GM18858 (cell line): ENCODE measurements at regions not wholly inside any gene's neighbourhood (a gene's known extent, or its start where the extent isn't known, plus 50 kb on each side); places are given as distances from the start of the nearest gene placed in this dataset.

ENCODE experiments used
- ATAC-seq: cut with Tn5 transposase; IDR thresholded peaks from one replicate; pipeline ENCODE4 v1.9.1; 2021; ENCODE audit not compliant: unreplicated experiment

GRCh38 chr12:59260202-59260601 is 335.6 kb upstream of the SLC16A7 start:
- ATAC-seq = no peak

GRCh38 chr12:59252731-59253130 is 332.4 kb upstream of the LRIG3 start:
- no peak for ATAC-seq

- ATAC-seq = no peak
Measured at GRCh38 chr12:59250766-59251165, 330.5 kb upstream of the LRIG3 start.

GRCh38 chr12:59240048-59240447 is 319.7 kb upstream of the LRIG3 start:
- no peak for ATAC-seq

- ATAC-seq = no peak
Measured at GRCh38 chr12:59234391-59234790, 314.1 kb upstream of the LRIG3 start.

GRCh38 chr12:59230334-59230733 is 310.0 kb upstream of the LRIG3 start:
- no peak for ATAC-seq

- ATAC-seq = no peak
Measured at GRCh38 chr12:59219148-59219547, 298.8 kb upstream of the LRIG3 start.

GRCh38 chr12:59196989-59197388 is 276.7 kb upstream of the LRIG3 start:
- ATAC-seq = no peak

- no peak for ATAC-seq
Measured at GRCh38 chr12:59194794-59195193, 274.5 kb upstream of the LRIG3 start.

GRCh38 chr12:59193476-59194050 is 273.3 kb upstream of the LRIG3 start:
- ATAC-seq = no peak

- ATAC-seq = no peak
Measured at GRCh38 chr12:59191372-59191771, 271.1 kb upstream of the LRIG3 start.

GRCh38 chr12:59186451-59186850 is 266.1 kb upstream of the LRIG3 start:
- ATAC-seq = no peak

- ATAC-seq = no peak
Measured at GRCh38 chr12:59185295-59185694, 265.0 kb upstream of the LRIG3 start.

- ATAC-seq = no peak
Measured at GRCh38 chr12:59182658-59183455, 262.6 kb upstream of the LRIG3 start.

GRCh38 chr12:59182191-59182590 is 261.9 kb upstream of the LRIG3 start:
- peak; percentile 60 for ATAC-seq

GRCh38 chr12:59181196-59181777 is 261.0 kb upstream of the LRIG3 start:
- ATAC-seq = no peak

- no peak for ATAC-seq
Measured at GRCh38 chr12:59179231-59179630, 258.9 kb upstream of the LRIG3 start.

GRCh38 chr12:59173695-59174094 is 253.4 kb upstream of the LRIG3 start:
- no peak for ATAC-seq

GRCh38 chr12:59168647-59169046 is 248.3 kb upstream of the LRIG3 start:
- ATAC-seq = no peak

- ATAC-seq = no peak
Measured at GRCh38 chr12:59166457-59166856, 246.2 kb upstream of the LRIG3 start.

- ATAC-seq = no peak
Measured at GRCh38 chr12:59164991-59165718, 244.9 kb upstream of the LRIG3 start.

GRCh38 chr12:59164226-59164625 is 243.9 kb upstream of the LRIG3 start:
- no peak for ATAC-seq
